ENCODE measurements at regions not wholly inside any gene's neighbourhood (a gene's known extent, or its start where the extent isn't known, plus 50 kb on each side); places are given as distances from the start of the nearest gene placed in this dataset.

DNA sequence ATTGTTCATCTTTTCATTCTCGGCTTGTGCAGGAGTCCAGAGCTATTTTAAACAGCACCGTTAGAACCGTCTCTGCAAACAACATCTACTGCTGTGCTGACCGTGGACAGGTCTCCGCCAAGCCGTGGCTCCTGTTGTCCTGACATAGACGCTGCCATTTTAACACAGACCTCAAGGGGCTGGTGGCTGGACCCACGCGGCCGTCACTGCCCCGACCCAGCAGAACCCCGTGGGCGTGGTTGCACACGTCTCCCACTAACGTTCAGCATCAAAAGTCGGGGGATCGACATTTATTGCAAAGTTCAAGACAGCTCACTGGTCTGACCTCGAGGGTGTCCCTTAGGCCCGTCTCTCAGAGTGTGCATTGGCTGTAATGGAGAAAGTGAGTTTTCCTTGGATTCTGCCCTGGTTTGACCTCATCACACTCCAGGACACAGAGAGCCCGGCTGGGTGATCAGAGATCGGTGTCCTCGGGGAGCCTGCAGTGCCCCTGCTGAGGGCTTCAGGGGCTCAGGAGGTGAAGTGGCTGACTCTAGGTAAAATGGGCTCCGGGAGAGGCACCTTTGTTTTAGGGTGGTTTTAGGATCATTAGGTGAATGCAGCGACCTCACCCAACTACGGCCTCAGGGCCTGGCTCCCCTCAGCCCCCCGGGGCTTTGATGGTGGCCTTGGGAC, 363.2 kb downstream of the THBS2 start:
- peaks cover 4% of the 10 kb centered on the region for H3K4me1 Mint-ChIP-seq
- H3K27me3 Mint-ChIP-seq, result no peaks in the 10 kb centered on the region
- no peaks in the 10 kb centered on the region for H3K36me3 Mint-ChIP-seq (ENCODE audit: low read depth)
- no peaks in the 10 kb centered on the region for H3K9me3 Mint-ChIP-seq
- no peak overlapping the region for H3K27ac Mint-ChIP-seq
- DNase-seq, result no peak
- intact Hi-C loops (cut with micrococcal nuclease), result loop anchor here (10.0 kb wide), 1 partner anchor 324 kb away; no protein-coding TSS in a partner anchor
- H3K4me3 Mint-ChIP-seq, result no peak overlapping the region

DNA sequence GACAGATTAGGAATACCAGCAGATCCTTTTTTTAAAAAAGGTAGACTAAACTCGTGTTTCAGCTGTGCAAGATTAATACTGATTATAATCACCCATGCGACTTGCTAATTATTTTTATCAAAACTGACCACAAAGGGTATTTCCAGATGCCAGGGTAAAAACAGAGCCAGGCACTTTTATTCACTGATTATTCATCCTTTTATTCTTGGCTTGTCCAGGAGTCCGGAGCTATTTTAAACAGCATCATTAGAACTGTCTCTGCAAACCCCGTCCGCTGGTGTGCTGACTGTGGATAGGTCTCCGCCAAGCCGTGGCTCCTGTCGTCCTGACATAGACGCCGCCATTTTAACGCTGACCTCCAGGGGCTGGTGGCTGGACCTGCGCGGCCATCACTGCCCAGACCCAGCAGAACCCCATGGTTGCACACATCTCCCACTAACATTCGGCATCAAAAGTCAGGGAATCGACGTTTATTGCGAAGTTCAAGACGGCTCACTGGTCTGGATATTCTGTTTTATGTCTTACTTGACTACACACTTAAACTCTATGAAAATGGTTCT, 364.8 kb downstream of the THBS2 start:
- Mint-ChIP-seq H3K27me3 (no peaks in the 10 kb centered on the region), H3K9me3 (no peaks in the 10 kb centered on the region)

GRCh38 chr6:168888102-168888501, 365.5 kb downstream of the THBS2 start:
- no peak overlapping the region for H3K4me3 Mint-ChIP-seq
- no peaks in the 10 kb centered on the region for H3K36me3 Mint-ChIP-seq (ENCODE audit: low read depth)
- H3K4me1 Mint-ChIP-seq, result peaks cover 9% of the 10 kb centered on the region
- intact Hi-C loops (cut with micrococcal nuclease), result loop anchor here (10.0 kb wide), 1 partner anchor 733 kb away; no protein-coding TSS in a partner anchor
- H3K27me3 Mint-ChIP-seq, result no peaks in the 10 kb centered on the region
- no peak for DNase-seq
- H3K27ac Mint-ChIP-seq, result no peak overlapping the region
- no peaks in the 10 kb centered on the region for H3K9me3 Mint-ChIP-seq

More for the DNA sequence above, 364.8 kb downstream of the THBS2 start:
- H3K36me3 Mint-ChIP-seq (ENCODE audit: low read depth), result no peaks in the 10 kb centered on the region
- no peak overlapping the region for H3K27ac Mint-ChIP-seq
- H3K4me3 Mint-ChIP-seq, result no peak overlapping the region
- H3K4me1 Mint-ChIP-seq, result peaks cover 7% of the 10 kb centered on the region
- intact Hi-C loops (cut with micrococcal nuclease), result loop anchor here (10.0 kb wide), 1 partner anchor 734 kb away; no protein-coding TSS in a partner anchor
- no peak for DNase-seq

DNA sequence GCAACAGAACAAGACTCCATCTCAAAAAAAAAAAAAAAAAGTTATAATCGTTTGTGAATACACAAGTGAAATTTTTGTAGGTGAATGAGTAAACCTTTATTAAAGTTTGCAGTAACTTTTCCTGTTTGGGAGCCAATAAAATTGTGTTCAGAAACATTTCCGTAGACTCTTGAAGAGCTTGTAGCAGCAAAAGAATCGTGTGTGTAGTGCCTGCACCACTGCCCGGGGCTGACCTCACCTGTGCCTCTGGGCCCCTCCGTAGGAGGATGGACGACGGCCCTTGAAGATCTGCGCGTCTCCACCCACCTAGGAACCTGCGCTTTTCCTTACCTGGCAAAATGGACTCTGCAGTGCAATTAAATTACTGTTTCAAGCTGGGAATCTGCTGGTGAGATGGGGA, 366.0 kb downstream of the THBS2 start:
- Mint-ChIP-seq H3K4me3 (no peak overlapping the region), H3K27me3 (peaks cover 4% of the 10 kb centered on the region), H3K27ac (no peak overlapping the region), H3K4me1 (peaks cover 9% of the 10 kb centered on the region), H3K9me3 (no peaks in the 10 kb centered on the region), H3K36me3 (ENCODE audit: low read depth) (no peaks in the 10 kb centered on the region)
- DNase-seq, result no peak
- intact Hi-C loops (cut with micrococcal nuclease), result loop anchor here (10.0 kb wide), 1 partner anchor 733 kb away; no protein-coding TSS in a partner anchor

- Mint-ChIP-seq H3K9me3 (no peaks in the 10 kb centered on the region), H3K27me3 (peaks cover 4% of the 10 kb centered on the region), H3K27ac (no peak overlapping the region), H3K4me3 (no peak overlapping the region), H3K36me3 (ENCODE audit: low read depth) (no peaks in the 10 kb centered on the region), H3K4me1 (peaks cover 9% of the 10 kb centered on the region)
- intact Hi-C loops (cut with micrococcal nuclease), result loop anchor here (10.0 kb wide), 1 partner anchor 732 kb away; no protein-coding TSS in a partner anchor
- DNase-seq, result no peak
Measured at GRCh38 chr6:168886964-168887363, 366.7 kb downstream of the THBS2 start.

- Mint-ChIP-seq H3K27ac (no peak overlapping the region), H3K9me3 (no peaks in the 10 kb centered on the region), H3K4me3 (no peak overlapping the region), H3K4me1 (peaks cover 9% of the 10 kb centered on the region), H3K27me3 (peaks cover 7% of the 10 kb centered on the region), H3K36me3 (ENCODE audit: low read depth) (no peaks in the 10 kb centered on the region)
- intact Hi-C loops (cut with micrococcal nuclease), result loop anchor here (10.0 kb wide), 1 partner anchor 731 kb away; no protein-coding TSS in a partner anchor
- DNase-seq, result no peak
Measured at GRCh38 chr6:168885751-168886742, 367.6 kb downstream of the THBS2 start.

GRCh38 chr6:168885196-168885595, 368.4 kb downstream of the THBS2 start:
- intact Hi-C loops (cut with micrococcal nuclease), result loop anchor here (10.0 kb wide), 1 partner anchor 730 kb away; no protein-coding TSS in a partner anchor
- Mint-ChIP-seq H3K36me3 (ENCODE audit: low read depth) (no peaks in the 10 kb centered on the region), H3K27ac (no peak overlapping the region), H3K4me1 (peaks cover 9% of the 10 kb centered on the region), H3K27me3 (peaks cover 7% of the 10 kb centered on the region), H3K9me3 (no peaks in the 10 kb centered on the region), H3K4me3 (no peak overlapping the region)
- no peak for DNase-seq

DNA sequence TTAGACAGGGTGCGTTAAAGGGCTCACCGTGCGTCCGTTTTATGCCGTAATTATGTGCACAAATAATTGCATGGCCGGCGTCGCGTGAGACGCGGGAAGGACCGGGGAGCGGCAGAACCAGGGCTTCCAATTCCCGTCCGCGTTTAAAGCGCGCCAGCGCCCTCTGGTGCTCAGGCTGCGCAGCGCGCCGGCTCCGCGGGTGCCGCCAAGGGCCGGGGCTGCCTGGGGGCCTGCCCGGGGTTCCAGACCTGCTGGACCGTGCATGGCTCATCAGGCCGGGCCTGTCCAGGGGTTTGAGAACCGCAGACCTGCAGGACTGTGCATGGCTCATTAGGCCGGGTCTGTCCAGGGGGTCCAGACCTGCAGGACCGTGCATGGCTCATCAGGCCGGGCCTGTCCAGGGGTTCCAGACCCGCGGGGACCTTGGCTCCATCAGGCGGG, 369.0 kb downstream of the THBS2 start:
- intact Hi-C loops (cut with micrococcal nuclease), result loop anchor here (1.0 to 10.0 kb wide), 2 partner anchors 514 to 730 kb away; no protein-coding TSS in a partner anchor
- no peaks in the 10 kb centered on the region for H3K36me3 Mint-ChIP-seq (ENCODE audit: low read depth)
- H3K4me3 Mint-ChIP-seq, result peak overlapping the region; percentile 85
- peaks cover 9% of the 10 kb centered on the region for H3K4me1 Mint-ChIP-seq
- no peaks in the 10 kb centered on the region for H3K9me3 Mint-ChIP-seq
- peak; percentile 95 for DNase-seq
- H3K27ac Mint-ChIP-seq, result no peak overlapping the region
- peaks cover 7% of the 10 kb centered on the region for H3K27me3 Mint-ChIP-seq

- peaks cover 9% of the 10 kb centered on the region for H3K4me1 Mint-ChIP-seq
- intact Hi-C loops (cut with micrococcal nuclease), result loop anchor here (1.0 to 10.0 kb wide), 2 partner anchors 514 to 729 kb away; no protein-coding TSS in a partner anchor
- H3K36me3 Mint-ChIP-seq (ENCODE audit: low read depth), result no peaks in the 10 kb centered on the region
- peaks cover 7% of the 10 kb centered on the region for H3K27me3 Mint-ChIP-seq
- H3K4me3 Mint-ChIP-seq, result peak overlapping the region; percentile 85
- H3K9me3 Mint-ChIP-seq, result no peaks in the 10 kb centered on the region
- no peak for DNase-seq
- H3K27ac Mint-ChIP-seq, result no peak overlapping the region
Measured at GRCh38 chr6:168884050-168884645, 369.5 kb downstream of the THBS2 start.

GRCh38 chr6:168883410-168884049, 370.1 kb downstream of the THBS2 start:
- peaks cover 7% of the 10 kb centered on the region for H3K27me3 Mint-ChIP-seq
- H3K36me3 Mint-ChIP-seq (ENCODE audit: low read depth), result no peaks in the 10 kb centered on the region
- no peak for DNase-seq
- H3K4me1 Mint-ChIP-seq, result peaks cover 9% of the 10 kb centered on the region
- no peaks in the 10 kb centered on the region for H3K9me3 Mint-ChIP-seq
- intact Hi-C loops (cut with micrococcal nuclease), result loop anchor here (1.0 to 10.0 kb wide), 2 partner anchors 513 to 729 kb away; no protein-coding TSS in a partner anchor
- no peak overlapping the region for H3K27ac Mint-ChIP-seq
- peak overlapping the region; percentile 85 for H3K4me3 Mint-ChIP-seq

- Mint-ChIP-seq H3K9me3 (no peaks in the 10 kb centered on the region), H3K4me1 (peaks cover 9% of the 10 kb centered on the region), H3K4me3 (no peak overlapping the region), H3K27me3 (peaks cover 7% of the 10 kb centered on the region), H3K27ac (no peak overlapping the region), H3K36me3 (ENCODE audit: low read depth) (no peaks in the 10 kb centered on the region)
- intact Hi-C loops (cut with micrococcal nuclease), result loop anchor here (10.0 kb wide), 1 partner anchor 725 kb away; no protein-coding TSS in a partner anchor
- DNase-seq, result no peak
Measured at GRCh38 chr6:168880271-168880670, 373.4 kb downstream of the THBS2 start.

- peaks cover 5% of the 10 kb centered on the region for H3K27me3 Mint-ChIP-seq
- intact Hi-C loops (cut with micrococcal nuclease), result no loop called here
- DNase-seq, result no peak
- H3K9me3 Mint-ChIP-seq, result no peaks in the 10 kb centered on the region
- no peaks in the 10 kb centered on the region for H3K36me3 Mint-ChIP-seq (ENCODE audit: low read depth)
- H3K4me3 Mint-ChIP-seq, result no peak overlapping the region
- no peak overlapping the region for H3K27ac Mint-ChIP-seq
- H3K4me1 Mint-ChIP-seq, result no peaks in the 10 kb centered on the region
Measured at GRCh38 chr6:168877821-168878282, 375.8 kb downstream of the THBS2 start.
